ENCODE measurements at regions not wholly inside any gene's neighbourhood (a gene's known extent, or its start where the extent isn't known, plus 50 kb on each side); places are given as distances from the start of the nearest gene placed in this dataset.

- TF ChIP-seq, protein P1, sequence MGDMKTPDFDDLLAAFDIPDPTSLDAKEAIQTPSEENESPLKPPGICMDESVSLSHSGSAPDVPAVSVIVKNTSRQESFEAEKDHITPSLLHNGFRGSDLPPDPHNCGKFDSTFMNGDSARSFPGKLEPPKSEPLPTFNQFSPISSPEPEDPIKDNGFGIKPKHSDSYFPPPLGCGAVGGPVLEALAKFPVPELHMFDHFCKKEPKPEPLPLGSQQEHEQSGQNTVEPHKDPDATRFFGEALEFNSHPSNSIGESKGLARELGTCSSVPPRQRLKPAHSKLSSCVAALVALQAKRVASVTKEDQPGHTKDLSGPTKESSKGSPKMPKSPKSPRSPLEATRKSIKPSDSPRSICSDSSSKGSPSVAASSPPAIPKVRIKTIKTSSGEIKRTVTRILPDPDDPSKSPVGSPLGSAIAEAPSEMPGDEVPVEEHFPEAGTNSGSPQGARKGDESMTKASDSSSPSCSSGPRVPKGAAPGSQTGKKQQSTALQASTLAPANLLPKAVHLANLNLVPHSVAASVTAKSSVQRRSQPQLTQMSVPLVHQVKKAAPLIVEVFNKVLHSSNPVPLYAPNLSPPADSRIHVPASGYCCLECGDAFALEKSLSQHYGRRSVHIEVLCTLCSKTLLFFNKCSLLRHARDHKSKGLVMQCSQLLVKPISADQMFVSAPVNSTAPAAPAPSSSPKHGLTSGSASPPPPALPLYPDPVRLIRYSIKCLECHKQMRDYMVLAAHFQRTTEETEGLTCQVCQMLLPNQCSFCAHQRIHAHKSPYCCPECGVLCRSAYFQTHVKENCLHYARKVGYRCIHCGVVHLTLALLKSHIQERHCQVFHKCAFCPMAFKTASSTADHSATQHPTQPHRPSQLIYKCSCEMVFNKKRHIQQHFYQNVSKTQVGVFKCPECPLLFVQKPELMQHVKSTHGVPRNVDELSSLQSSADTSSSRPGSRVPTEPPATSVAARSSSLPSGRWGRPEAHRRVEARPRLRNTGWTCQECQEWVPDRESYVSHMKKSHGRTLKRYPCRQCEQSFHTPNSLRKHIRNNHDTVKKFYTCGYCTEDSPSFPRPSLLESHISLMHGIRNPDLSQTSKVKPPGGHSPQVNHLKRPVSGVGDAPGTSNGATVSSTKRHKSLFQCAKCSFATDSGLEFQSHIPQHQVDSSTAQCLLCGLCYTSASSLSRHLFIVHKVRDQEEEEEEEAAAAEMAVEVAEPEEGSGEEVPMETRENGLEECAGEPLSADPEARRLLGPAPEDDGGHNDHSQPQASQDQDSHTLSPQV (IDR thresholded peaks at IDR 0.05), result no peak
- peak; percentile 41 for TF ChIP-seq EP400 (IDR thresholded peaks at IDR 0.05)
- TF ChIP-seq KAT8 (IDR thresholded peaks at IDR 0.05; ENCODE audit: low read depth), result no peak
- no peak for TF ChIP-seq GABPB2 (CRISPR knock-in tag; conservative IDR thresholded peaks at IDR 0.05)
- no peak for TF ChIP-seq CREB3L1 (IDR thresholded peaks at IDR 0.05; ENCODE audit: borderline replicate concordance, low read depth)
- no peak for TF ChIP-seq POLR2G (IDR thresholded peaks at IDR 0.05; ENCODE audit: low read depth, low read length)
- TF ChIP-seq BCOR (IDR thresholded peaks at IDR 0.05), result no peak
- TF ChIP-seq CBX3 (IDR thresholded peaks at IDR 0.05; ENCODE audit: borderline replicate concordance in 1 of 2, low read length in 2 of 2), result no peak
- TF ChIP-seq ZNF431 (CRISPR knock-in tag; IDR thresholded peaks at IDR 0.05), result 0 out of 2 replicates have a peak, but pooled peaks have one; percentile 20
- peak; percentile 76 for TF ChIP-seq MYC (IDR thresholded peaks at IDR 0.05; ENCODE audit: low read depth, low read length)
- no peak for TF ChIP-seq MYC (CRISPR knock-in tag; IDR thresholded peaks at IDR 0.05; ENCODE audit: borderline replicate concordance, low read depth)
- no peak for TF ChIP-seq ZNF583 (CRISPR knock-in tag; IDR thresholded peaks at IDR 0.05)
- no peak for TF ChIP-seq NR2F6 (CRISPR knock-in tag; IDR thresholded peaks at IDR 0.05)
- TF ChIP-seq, protein P2, sequence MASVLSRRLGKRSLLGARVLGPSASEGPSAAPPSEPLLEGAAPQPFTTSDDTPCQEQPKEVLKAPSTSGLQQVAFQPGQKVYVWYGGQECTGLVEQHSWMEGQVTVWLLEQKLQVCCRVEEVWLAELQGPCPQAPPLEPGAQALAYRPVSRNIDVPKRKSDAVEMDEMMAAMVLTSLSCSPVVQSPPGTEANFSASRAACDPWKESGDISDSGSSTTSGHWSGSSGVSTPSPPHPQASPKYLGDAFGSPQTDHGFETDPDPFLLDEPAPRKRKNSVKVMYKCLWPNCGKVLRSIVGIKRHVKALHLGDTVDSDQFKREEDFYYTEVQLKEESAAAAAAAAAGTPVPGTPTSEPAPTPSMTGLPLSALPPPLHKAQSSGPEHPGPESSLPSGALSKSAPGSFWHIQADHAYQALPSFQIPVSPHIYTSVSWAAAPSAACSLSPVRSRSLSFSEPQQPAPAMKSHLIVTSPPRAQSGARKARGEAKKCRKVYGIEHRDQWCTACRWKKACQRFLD (CRISPR knock-in tag; IDR thresholded peaks at IDR 0.05), result no peak; the same call in 1 of the 2 replicates
- TF ChIP-seq, protein P3, sequence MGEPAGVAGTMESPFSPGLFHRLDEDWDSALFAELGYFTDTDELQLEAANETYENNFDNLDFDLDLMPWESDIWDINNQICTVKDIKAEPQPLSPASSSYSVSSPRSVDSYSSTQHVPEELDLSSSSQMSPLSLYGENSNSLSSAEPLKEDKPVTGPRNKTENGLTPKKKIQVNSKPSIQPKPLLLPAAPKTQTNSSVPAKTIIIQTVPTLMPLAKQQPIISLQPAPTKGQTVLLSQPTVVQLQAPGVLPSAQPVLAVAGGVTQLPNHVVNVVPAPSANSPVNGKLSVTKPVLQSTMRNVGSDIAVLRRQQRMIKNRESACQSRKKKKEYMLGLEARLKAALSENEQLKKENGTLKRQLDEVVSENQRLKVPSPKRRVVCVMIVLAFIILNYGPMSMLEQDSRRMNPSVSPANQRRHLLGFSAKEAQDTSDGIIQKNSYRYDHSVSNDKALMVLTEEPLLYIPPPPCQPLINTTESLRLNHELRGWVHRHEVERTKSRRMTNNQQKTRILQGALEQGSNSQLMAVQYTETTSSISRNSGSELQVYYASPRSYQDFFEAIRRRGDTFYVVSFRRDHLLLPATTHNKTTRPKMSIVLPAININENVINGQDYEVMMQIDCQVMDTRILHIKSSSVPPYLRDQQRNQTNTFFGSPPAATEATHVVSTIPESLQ (CRISPR knock-in tag; IDR thresholded peaks at IDR 0.05), result no peak
- peak in 1 of 2 experiments; percentile 6; a peak in 1 of 4 replicates for TF ChIP-seq KDM1A (IDR thresholded peaks at IDR 0.05)
Observed at GRCh38 chr6:4291453-4292403, 156.4 kb upstream of the ECI2 start (continued).

All from K562 (cell line).